Cardiac muscle cell (in vitro differentiated cells and primary cell): ENCODE measurements at regions not wholly inside any gene's neighbourhood (a gene's known extent, or its start where the extent isn't known, plus 50 kb on each side); places are given as distances from the start of the nearest gene placed in this dataset.
A peak's percentile ranks its signal among the peaks of the same experiment; 100 is the strongest.

Source experiments
- DNase-seq, 2 donors: peaks; one replicate each; pipeline versions ENCODE4 v3.0.0 to v3.0.0-alpha.2; 2010 to 2017; ENCODE audit warnings: low read depth in 1 of 2, low spot score in 1 of 2
- H3K27ac ChIP-seq: fragments of 200-600 bp; sonication (generic); 2 replicates; pipeline ENCODE4 v1.5.1; 2016
- H3K27me3 ChIP-seq: fragments of 200-600 bp; sonication (generic); 2 replicates; pipeline ENCODE4 v1.6.0; 2016; ENCODE audit warnings: control low read depth
- H3K36me3 ChIP-seq: fragments of 200-600 bp; sonication (generic); 2 replicates; pipeline ENCODE4 v1.5.1; 2016; ENCODE audit warnings: control low read depth
- H3K4me1 ChIP-seq: fragments of 200-600 bp; sonication (generic); 2 replicates; pipeline ENCODE4 v1.8.1; 2017; ENCODE audit warnings: low read depth, mild to moderate bottlenecking, mixed run types
- H3K4me3 ChIP-seq: fragments of 200-600 bp; sonication (generic); 2 replicates; pipeline ENCODE4 v1.5.1; 2016; ENCODE audit warnings: mild to moderate bottlenecking
- H3K9me3 ChIP-seq: fragments of 200-600 bp; sonication (generic); 2 replicates; pipeline ENCODE4 v1.5.1; 2017; ENCODE audit warnings: low read depth, mild to moderate bottlenecking, control low read depth
- CTCF ChIP-seq: IDR thresholded peaks from 2 replicates; pipeline ENCODE4 v1.5.1; 2012; ENCODE audit warnings: low read depth, mild to moderate bottlenecking, low read length

GRCh38 chr2:10191554-10191953 is 69.0 kb downstream of the RRM2 start:
- no peaks in the 10 kb centered on the region for H3K36me3 ChIP-seq
- H3K27ac ChIP-seq: no peak overlapping the region
- no peak for DNase-seq
- no peaks in the 10 kb centered on the region for H3K27me3 ChIP-seq
- no peak for TF ChIP-seq CTCF
- no peaks in the 10 kb centered on the region for H3K9me3 ChIP-seq
- no peak overlapping the region for H3K4me3 ChIP-seq
- H3K4me1 ChIP-seq: no peaks in the 10 kb centered on the region

GRCh38 chr2:10192392-10193015 is 70.0 kb downstream of the RRM2 start:
- no peak for TF ChIP-seq CTCF
- no peak overlapping the region for H3K27ac ChIP-seq
- DNase-seq: no peak
- H3K9me3 ChIP-seq: no peaks in the 10 kb centered on the region
- no peak overlapping the region for H3K4me3 ChIP-seq
- H3K4me1 ChIP-seq: no peaks in the 10 kb centered on the region
- no peaks in the 10 kb centered on the region for H3K36me3 ChIP-seq
- H3K27me3 ChIP-seq: no peaks in the 10 kb centered on the region

- TF ChIP-seq CTCF: no peak
- H3K36me3 ChIP-seq: no peaks in the 10 kb centered on the region
- H3K27me3 ChIP-seq: no peaks in the 10 kb centered on the region
- no peaks in the 10 kb centered on the region for H3K4me1 ChIP-seq
- no peak overlapping the region for H3K4me3 ChIP-seq
- H3K27ac ChIP-seq: no peak overlapping the region
- no peak for DNase-seq
- H3K9me3 ChIP-seq: no peaks in the 10 kb centered on the region
Measured at GRCh38 chr2:10193276-10193795, 70.8 kb downstream of the RRM2 start.

GRCh38 chr2:10193851-10194820 is 71.6 kb downstream of the RRM2 start:
- Histone ChIP-seq H3K27me3 (no peaks in the 10 kb centered on the region), H3K4me1 (no peaks in the 10 kb centered on the region), H3K4me3 (no peak overlapping the region), H3K36me3 (no peaks in the 10 kb centered on the region), H3K9me3 (no peaks in the 10 kb centered on the region), H3K27ac (no peak overlapping the region)
- DNase-seq: peak in 1 of 2 donors; percentile 27
- no peak for TF ChIP-seq CTCF

- no peak for DNase-seq
- no peaks in the 10 kb centered on the region for H3K27me3 ChIP-seq
- no peak for TF ChIP-seq CTCF
- H3K27ac ChIP-seq: no peak overlapping the region
- H3K36me3 ChIP-seq: no peaks in the 10 kb centered on the region
- no peaks in the 10 kb centered on the region for H3K4me1 ChIP-seq
- H3K4me3 ChIP-seq: no peak overlapping the region
- no peaks in the 10 kb centered on the region for H3K9me3 ChIP-seq
Measured at GRCh38 chr2:10195278-10196109, 73.0 kb downstream of the RRM2 start.
